ENCODE measurements at regions not wholly inside any gene's neighbourhood (a gene's known extent, or its start where the extent isn't known, plus 50 kb on each side); places are given as distances from the start of the nearest gene placed in this dataset.

DNA sequence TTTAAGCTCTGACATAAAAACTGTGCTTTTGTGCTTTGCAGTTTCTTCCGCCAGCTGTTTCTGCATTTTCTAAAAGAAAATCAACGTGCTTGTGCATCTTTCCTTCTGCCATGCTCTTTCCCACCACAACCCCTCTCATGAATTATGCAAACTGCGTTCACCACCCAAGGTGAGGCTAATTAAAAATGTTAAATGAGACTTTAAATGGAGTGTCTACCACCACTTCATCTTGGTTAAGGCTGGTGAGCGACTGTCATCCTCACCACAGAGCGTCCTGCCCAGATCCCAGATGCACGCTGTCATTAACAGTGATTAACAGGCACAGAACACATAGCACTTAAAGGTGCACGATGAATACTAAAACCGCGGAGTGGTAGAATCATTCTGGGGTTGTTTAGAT is 250.5 kb upstream of the RAB6C start:
- ChIA-PET POLR2A (no interaction called here), CTCF (no interaction called here)
- no peak for DNase-seq
- H3K4me1 Mint-ChIP-seq = no peaks in the 10 kb centered on the region
- H3K36me3 Mint-ChIP-seq (ENCODE audit: low read depth) = no peaks in the 10 kb centered on the region
- no peaks in the 10 kb centered on the region for H3K27me3 Mint-ChIP-seq
- no peaks in the 10 kb centered on the region for H3K9me3 Mint-ChIP-seq
- H3K4me3 Mint-ChIP-seq = no peak overlapping the region
- no peak overlapping the region for H3K27ac Mint-ChIP-seq

- Mint-ChIP-seq H3K9me3 (no peaks in the 10 kb centered on the region), H3K27ac (no peak overlapping the region), H3K4me1 (no peaks in the 10 kb centered on the region), H3K36me3 (ENCODE audit: low read depth) (no peaks in the 10 kb centered on the region), H3K27me3 (no peaks in the 10 kb centered on the region), H3K4me3 (no peak overlapping the region)
- no peak for DNase-seq
- ChIA-PET POLR2A (no interaction called here), CTCF (no interaction called here)
Measured at GRCh38 chr2:129729646-129730045, 249.8 kb upstream of the RAB6C start.

DNA sequence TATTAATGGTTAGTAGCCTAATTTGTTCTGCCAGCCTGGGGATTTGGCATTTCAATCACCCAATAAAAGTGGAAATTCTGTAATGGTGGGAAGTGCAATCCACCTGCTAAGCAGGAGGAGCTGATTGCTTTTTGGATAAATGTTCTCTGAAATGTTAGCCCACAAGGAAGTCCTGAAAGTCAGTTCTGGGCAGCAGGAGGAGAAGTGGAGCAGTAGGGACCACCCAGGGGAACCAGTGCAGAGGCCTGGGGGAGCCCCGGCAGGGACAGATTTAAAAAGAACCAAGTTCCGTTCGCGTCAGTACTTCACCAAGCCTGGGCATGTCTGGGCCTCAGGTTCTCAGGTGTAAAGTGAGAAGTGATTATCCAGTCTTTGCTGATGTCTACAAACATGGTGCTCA is 248.5 kb upstream of the RAB6C start:
- ChIA-PET CTCF (no interaction called here), POLR2A (no interaction called here)
- H3K4me1 Mint-ChIP-seq = no peaks in the 10 kb centered on the region
- no peak for DNase-seq
- no peaks in the 10 kb centered on the region for H3K27me3 Mint-ChIP-seq
- H3K4me3 Mint-ChIP-seq = no peak overlapping the region
- H3K9me3 Mint-ChIP-seq = no peaks in the 10 kb centered on the region
- no peak overlapping the region for H3K27ac Mint-ChIP-seq
- H3K36me3 Mint-ChIP-seq (ENCODE audit: low read depth) = no peaks in the 10 kb centered on the region

DNA sequence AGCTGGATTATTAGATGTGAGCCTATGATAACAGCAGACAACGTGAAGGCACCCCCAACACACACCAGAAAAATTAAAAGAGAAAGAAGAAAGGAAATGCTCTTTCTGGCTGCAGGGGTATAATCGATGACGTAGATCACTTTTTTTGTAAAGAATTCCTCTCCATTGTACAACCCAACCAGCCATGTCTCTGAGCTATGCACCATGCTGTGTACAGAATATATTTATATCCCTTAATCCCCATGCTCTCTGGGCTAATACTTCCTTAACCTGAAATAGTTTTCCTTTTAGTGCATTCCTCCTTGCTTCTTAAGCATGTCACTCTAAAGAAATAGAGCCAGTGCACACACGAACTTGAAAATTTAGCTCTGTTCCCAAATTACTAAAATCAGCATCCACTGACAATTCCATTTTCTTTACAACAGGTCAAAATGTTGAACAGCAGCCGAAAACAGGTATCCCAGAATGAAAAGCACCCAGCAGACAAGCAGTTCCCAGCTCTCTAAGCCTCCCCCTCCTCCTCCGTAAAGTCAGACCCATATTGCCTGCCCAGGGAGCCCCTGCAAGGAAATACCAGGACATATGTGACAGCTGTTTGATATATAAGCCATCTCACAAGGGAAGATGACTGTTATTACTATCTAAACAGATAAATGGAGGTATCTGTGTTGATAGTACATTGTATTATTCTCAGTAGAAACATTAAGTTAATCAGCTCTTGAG is 247.4 kb upstream of the RAB6C start:
- H3K4me1 Mint-ChIP-seq = no peaks in the 10 kb centered on the region
- POLR2A ChIA-PET = no interaction called here
- DNase-seq = no peak

DNA sequence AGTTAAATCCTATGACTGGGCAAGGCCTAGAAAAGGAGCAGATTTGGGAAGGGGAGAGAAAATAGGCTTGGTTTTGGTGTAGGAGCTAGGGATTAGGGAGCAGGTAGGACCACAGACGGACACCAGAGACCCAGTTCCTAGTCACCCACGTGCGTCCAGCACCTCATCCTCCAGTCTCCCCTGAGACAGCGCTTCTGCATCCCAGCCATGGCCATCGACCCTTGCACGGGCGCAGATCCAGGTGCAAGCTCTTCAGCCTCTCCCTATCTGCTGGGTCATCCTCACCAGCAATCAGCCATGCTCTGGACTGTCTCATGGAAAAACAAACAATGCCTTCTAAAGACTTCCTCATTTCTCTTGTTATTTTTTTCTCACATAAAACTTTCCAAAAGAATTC is 246.8 kb upstream of the RAB6C start:
- Mint-ChIP-seq H3K27me3 (no peaks in the 10 kb centered on the region), H3K36me3 (ENCODE audit: low read depth) (no peaks in the 10 kb centered on the region), H3K27ac (no peak overlapping the region), H3K4me3 (no peak overlapping the region), H3K4me1 (no peaks in the 10 kb centered on the region), H3K9me3 (no peaks in the 10 kb centered on the region)
- POLR2A ChIA-PET = no interaction called here
- CTCF ChIA-PET = no interaction called here
- no peak for DNase-seq

More for the DNA sequence above, 247.4 kb upstream of the RAB6C start:
- CTCF ChIA-PET = no interaction called here
- Mint-ChIP-seq H3K9me3 (no peaks in the 10 kb centered on the region), H3K36me3 (ENCODE audit: low read depth) (no peaks in the 10 kb centered on the region), H3K27ac (no peak overlapping the region), H3K27me3 (no peaks in the 10 kb centered on the region), H3K4me3 (no peak overlapping the region)

- no peaks in the 10 kb centered on the region for H3K4me1 Mint-ChIP-seq
- no peak overlapping the region for H3K4me3 Mint-ChIP-seq
- no peaks in the 10 kb centered on the region for H3K9me3 Mint-ChIP-seq
- no peak for DNase-seq
- no peak overlapping the region for H3K27ac Mint-ChIP-seq
- no peaks in the 10 kb centered on the region for H3K27me3 Mint-ChIP-seq
- ChIA-PET CTCF (no interaction called here), POLR2A (no interaction called here)
- H3K36me3 Mint-ChIP-seq (ENCODE audit: low read depth) = no peaks in the 10 kb centered on the region
Measured at GRCh38 chr2:129733041-129733440, 246.4 kb upstream of the RAB6C start.

GRCh38 chr2:129733579-129733978 is 245.9 kb upstream of the RAB6C start:
- POLR2A ChIA-PET = no interaction called here
- Mint-ChIP-seq H3K4me3 (no peak overlapping the region), H3K27ac (no peak overlapping the region), H3K27me3 (no peaks in the 10 kb centered on the region), H3K36me3 (ENCODE audit: low read depth) (no peaks in the 10 kb centered on the region), H3K4me1 (no peaks in the 10 kb centered on the region), H3K9me3 (no peaks in the 10 kb centered on the region)
- CTCF ChIA-PET = no interaction called here
- no peak for DNase-seq

DNA sequence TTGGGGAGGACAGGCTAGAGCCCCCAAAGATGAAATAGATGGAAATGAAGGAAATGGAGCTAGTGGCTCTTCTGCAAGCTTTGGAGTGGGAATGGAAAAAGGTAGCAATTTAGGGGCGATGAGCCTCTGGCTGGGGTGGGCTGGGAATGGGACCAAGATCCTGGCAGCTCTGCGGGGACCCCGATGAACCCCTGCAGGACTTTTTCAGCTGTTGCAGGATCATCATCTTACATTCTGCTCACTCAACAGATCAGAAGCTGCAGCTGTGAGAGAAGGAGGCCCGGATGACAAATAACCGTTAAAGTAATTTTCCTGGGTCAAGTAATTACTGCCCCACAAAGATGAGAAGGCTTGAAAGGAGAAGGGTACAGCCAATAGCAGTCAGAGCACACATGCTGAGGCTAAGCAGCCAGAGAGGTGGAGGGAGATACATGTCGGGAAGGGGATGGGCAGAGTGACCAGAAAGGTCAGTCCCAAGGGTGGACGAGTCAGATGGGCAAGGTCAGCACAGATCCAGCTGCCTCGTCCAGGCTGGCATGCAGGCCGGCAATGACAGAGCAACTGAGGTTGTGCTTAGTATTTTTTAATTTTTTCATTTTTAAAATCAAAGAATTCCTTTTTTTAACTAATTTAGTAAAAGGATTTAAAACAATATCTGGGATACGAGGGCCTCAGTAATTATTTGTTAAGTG is 245.0 kb upstream of the RAB6C start:
- no peak for DNase-seq
- no peaks in the 10 kb centered on the region for H3K27me3 Mint-ChIP-seq
- H3K4me1 Mint-ChIP-seq = no peaks in the 10 kb centered on the region
- ChIA-PET POLR2A (no interaction called here), CTCF (interaction anchor here (0.7 kb wide), 1 partner anchor 60 kb away, joined by 3 read pairs; no protein-coding TSS in a partner anchor)
- H3K4me3 Mint-ChIP-seq = no peak overlapping the region
- no peaks in the 10 kb centered on the region for H3K9me3 Mint-ChIP-seq
- H3K36me3 Mint-ChIP-seq (ENCODE audit: low read depth) = no peaks in the 10 kb centered on the region
- no peak overlapping the region for H3K27ac Mint-ChIP-seq

DNA sequence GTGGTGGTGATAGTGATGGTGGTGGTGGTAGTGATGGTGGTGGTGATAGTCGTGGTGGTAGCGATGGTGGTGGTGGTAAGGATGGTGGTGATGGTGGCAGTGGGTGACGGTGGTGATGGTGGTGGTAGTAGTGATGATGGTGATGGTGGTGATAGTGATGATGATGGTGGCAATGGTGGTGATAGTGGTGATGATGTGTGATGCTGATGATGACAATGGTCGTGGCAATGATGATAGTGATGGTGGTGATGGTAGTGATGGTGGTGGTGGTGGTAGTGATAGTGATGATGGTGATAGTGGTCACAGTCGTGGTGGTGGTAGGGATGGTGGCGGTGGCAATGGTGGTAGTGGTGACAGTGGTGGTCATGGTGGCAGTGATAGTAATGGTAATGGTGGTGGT is 243.9 kb upstream of the RAB6C start:
- no peak for DNase-seq
- Mint-ChIP-seq H3K27ac (no peak overlapping the region), H3K4me1 (no peaks in the 10 kb centered on the region), H3K4me3 (no peak overlapping the region), H3K9me3 (no peaks in the 10 kb centered on the region), H3K36me3 (ENCODE audit: low read depth) (no peaks in the 10 kb centered on the region), H3K27me3 (no peaks in the 10 kb centered on the region)
- ChIA-PET POLR2A (no interaction called here), CTCF (no interaction called here)

GRCh38 chr2:129737660-129738527 is 241.6 kb upstream of the RAB6C start:
- POLR2A ChIA-PET = no interaction called here

GRCh38 chr2:129738799-129739198 is 240.7 kb upstream of the RAB6C start:
- H3K9me3 Mint-ChIP-seq = no peaks in the 10 kb centered on the region
- H3K4me3 Mint-ChIP-seq = no peak overlapping the region
- no peak for DNase-seq

More at GRCh38 chr2:129737660-129738527, 241.6 kb upstream of the RAB6C start:
- no peaks in the 10 kb centered on the region for H3K27me3 Mint-ChIP-seq
- no peaks in the 10 kb centered on the region for H3K9me3 Mint-ChIP-seq
- CTCF ChIA-PET = no interaction called here
- no peak overlapping the region for H3K4me3 Mint-ChIP-seq
- no peak overlapping the region for H3K27ac Mint-ChIP-seq
- H3K36me3 Mint-ChIP-seq (ENCODE audit: low read depth) = no peaks in the 10 kb centered on the region
- DNase-seq = no peak
- H3K4me1 Mint-ChIP-seq = no peaks in the 10 kb centered on the region

DNA sequence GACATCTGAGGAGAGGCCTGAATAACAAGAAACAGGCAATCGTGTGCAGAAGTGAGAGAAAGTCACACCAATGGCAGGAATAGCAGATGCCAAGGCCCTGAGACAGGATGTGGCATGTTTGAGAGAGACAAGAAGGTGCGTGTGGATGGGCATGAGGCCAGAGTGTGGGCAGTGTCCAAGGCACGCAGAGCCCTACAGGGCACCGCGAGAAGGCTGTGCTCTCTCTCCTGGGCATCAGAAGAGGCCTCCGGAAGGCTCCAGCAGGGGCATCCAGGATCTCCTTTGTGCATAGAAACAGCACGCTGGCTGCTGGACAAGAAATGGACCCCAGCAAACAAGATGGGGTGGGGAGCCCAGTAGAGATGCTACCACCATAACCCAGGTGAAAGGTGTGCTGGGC is 239.0 kb upstream of the RAB6C start:
- Mint-ChIP-seq H3K27me3 (no peaks in the 10 kb centered on the region), H3K4me3 (no peak overlapping the region)
- POLR2A ChIA-PET = no interaction called here

More at GRCh38 chr2:129738799-129739198, 240.7 kb upstream of the RAB6C start:
- Mint-ChIP-seq H3K4me1 (no peaks in the 10 kb centered on the region), H3K36me3 (ENCODE audit: low read depth) (no peaks in the 10 kb centered on the region), H3K27ac (no peak overlapping the region), H3K27me3 (no peaks in the 10 kb centered on the region)
- CTCF ChIA-PET = no interaction called here
- POLR2A ChIA-PET = no interaction called here

GRCh38 chr2:129741165-129741564 is 238.3 kb upstream of the RAB6C start:
- no peaks in the 10 kb centered on the region for H3K9me3 Mint-ChIP-seq
- peaks cover 2% of the 10 kb centered on the region for H3K27me3 Mint-ChIP-seq
- ChIA-PET POLR2A (no interaction called here), CTCF (no interaction called here)
- no peak overlapping the region for H3K27ac Mint-ChIP-seq
- no peak for DNase-seq
- no peak overlapping the region for H3K4me3 Mint-ChIP-seq
- no peaks in the 10 kb centered on the region for H3K4me1 Mint-ChIP-seq
- H3K36me3 Mint-ChIP-seq (ENCODE audit: low read depth) = no peaks in the 10 kb centered on the region

More for the DNA sequence above, 239.0 kb upstream of the RAB6C start:
- no peaks in the 10 kb centered on the region for H3K9me3 Mint-ChIP-seq
- CTCF ChIA-PET = interaction anchor here (0.8 kb wide), 1 partner anchor 14 kb away, joined by 3 read pairs; no protein-coding TSS in a partner anchor
- no peaks in the 10 kb centered on the region for H3K36me3 Mint-ChIP-seq (ENCODE audit: low read depth)
- no peak overlapping the region for H3K27ac Mint-ChIP-seq
- no peaks in the 10 kb centered on the region for H3K4me1 Mint-ChIP-seq
- no peak for DNase-seq
